Stimulated activated CD8-positive, alpha-beta memory T cell treated with anti-CD3 and anti-CD28 coated beads, Interleukin-2, amount 100 ng/mL, for 48 hours (primary cell): ENCODE measurements at regions not wholly inside any gene's neighbourhood (a gene's known extent, or its start where the extent isn't known, plus 50 kb on each side); places are given as distances from the start of the nearest gene placed in this dataset.
"Not testable (repeated sequence)": the region's sequence is repeated elsewhere in the genome, so short reads cannot be mapped to it uniquely, and the experiment has no call there.

ENCODE experiments used
- DNase-seq, 2 donors: peaks; one replicate each; pipeline ENCODE4 v3.0.0-alpha.2; 2020; ENCODE audit warnings: low read depth in 2 of 2

DNA sequence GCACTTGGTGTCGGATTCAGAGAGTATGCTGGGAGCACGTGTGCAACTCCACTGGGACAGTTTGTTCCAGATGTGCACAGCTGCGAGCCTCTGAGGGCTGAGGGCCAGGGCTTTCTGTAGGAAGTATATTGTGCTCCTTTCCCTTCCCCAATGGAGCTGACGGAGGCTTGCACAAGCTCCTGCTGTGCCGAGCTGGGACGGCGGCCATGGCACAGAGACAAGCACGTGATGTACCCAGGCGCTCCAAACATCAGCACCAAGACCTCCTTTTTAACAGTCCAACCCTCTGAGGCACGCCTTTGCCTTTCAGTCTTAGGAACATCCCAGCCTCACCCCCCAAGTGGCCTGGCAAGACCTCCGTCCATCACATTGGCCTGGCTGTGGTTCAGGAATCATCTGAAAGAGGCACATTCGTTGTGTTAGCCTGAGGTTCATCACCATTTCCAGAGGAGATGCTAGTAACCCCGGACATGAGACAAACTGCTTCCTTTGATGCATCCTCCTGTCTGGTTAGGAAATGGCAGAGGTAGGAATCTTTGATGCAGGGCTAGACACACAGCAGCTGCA lies 339.2 kb upstream of the KAZN start:
- no peak for DNase-seq

DNA sequence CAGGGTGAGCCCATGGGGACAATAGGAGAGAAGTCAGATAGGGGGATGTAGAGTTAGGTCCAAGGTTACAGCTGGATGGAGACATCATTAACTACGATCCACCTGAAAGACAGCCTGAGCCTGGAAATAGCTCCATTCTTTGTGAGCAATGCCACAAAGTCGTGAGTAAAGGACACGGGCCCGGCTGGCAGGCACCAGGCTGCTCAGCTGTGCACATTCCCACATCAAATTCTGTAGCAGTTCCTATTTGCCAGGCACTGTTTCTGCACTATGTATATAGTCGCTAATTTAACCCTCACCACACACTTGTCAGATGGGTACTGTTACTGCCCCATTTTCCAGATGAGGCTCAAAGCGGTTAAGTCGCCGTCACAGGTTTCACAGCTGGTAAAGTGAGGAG lies 338.0 kb upstream of the KAZN start:
- no peak for DNase-seq

- no peak for DNase-seq
Measured at GRCh38 chr1:14261395-14261794, 337.1 kb upstream of the KAZN start.

DNA sequence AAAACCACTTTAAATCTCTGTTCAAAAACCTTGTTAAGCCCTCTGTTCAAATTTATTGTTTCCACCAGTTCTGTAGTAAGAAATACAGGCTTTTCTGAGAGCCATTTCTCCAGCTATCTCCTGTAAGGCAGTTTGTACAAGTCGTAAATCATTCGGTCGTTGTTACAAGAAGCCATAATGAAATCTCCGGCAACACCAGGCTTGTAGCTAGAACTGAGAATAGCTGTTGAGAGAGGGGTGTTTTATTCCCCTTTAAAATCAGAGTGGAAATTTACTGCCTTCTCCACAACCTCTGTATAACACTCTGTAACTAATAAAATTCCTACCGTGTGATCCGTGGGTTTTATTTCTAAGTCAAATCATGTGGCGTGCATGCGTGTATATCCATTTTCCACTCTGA lies 335.8 kb upstream of the KAZN start:
- DNase-seq, result no peak

DNA sequence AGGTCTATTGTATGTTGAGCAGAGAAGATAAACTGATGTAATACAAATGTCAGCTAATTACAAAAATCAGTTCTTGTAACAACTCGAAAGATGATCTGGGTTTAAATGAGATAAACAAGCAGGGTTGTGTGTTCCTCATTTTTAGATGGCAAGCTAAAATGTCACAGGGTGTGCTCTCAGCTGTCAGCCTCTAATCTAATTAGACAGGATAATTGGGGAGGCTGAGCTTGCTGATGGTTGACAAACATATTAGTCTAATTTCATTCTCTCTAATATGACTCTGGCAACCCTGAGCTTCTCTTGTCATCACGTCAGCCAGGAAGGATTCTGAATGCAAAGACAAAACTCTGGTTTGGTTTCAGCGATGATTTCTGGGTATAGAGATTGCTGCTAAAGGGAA lies 335.3 kb upstream of the KAZN start:
- no peak for DNase-seq

DNA sequence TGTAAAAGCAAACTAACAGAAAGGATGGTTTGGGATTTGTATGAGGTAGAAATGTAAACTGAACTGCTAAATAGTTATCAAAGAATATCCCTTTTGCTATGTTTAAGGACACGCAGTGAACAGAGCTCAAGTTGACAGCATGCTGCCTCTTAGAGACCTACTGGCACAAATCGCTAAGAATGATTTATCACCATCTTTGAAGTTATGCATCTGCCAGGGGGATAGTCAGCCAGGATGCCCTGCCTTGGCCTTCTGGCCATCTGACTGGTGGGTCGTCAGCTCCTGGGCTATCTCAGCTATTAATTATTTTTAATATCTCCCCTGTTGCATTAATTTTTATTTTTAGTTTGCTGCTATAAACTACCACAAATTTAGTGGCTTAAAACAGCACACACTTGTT lies 334.8 kb upstream of the KAZN start:
- DNase-seq, result no peak

DNA sequence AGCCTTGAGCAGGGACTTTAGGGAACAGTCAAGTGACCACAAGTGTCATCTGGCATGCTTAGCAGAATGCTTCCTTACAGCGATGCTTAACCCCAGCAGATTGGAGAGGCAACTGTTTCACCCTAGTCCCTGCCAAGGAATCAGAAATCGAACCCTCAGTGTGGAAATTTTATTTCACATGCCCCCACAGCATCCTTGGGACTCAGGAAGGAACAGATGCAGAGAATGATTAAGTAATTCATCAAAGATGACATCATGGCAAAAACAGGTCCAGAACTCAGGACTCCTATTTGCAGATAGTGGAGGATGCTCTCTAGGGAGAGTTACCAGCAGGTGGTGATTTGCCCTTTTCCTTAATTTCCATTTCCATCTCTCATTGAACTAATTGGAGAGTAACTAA lies 333.0 kb upstream of the KAZN start:
- no peak for DNase-seq

GRCh38 chr1:14267991-14268390 lies 330.5 kb upstream of the KAZN start:
- no peak for DNase-seq

- DNase-seq, result no peak
Measured at GRCh38 chr1:14270821-14271220, 327.7 kb upstream of the KAZN start.

DNA sequence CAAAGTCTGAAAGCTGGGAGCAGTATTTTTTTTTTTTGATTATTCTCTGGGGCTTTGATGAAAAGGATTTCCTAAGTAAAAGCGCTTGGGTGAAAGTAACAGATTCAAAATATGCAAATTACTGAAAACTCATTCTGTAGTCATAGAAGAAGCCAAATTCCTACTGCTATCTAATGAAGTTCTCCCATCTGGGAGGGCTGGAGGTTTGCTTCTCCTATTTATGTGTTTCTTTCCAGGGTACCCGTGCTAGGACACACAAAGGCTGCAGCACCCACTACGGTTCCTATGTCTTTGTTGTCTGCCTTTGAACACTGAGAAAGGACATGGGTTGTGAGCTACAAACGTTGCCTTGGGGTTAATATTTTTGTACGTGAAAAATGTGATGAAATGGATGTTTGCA lies 324.7 kb upstream of the KAZN start:
- no peak for DNase-seq

- DNase-seq, result not testable (repeated sequence)
Measured at GRCh38 chr1:14279891-14280290, 318.6 kb upstream of the KAZN start.

GRCh38 chr1:14280909-14281308 lies 317.6 kb upstream of the KAZN start:
- DNase-seq, result no peak

GRCh38 chr1:14281412-14281811 lies 317.1 kb upstream of the KAZN start:
- no peak for DNase-seq

DNA sequence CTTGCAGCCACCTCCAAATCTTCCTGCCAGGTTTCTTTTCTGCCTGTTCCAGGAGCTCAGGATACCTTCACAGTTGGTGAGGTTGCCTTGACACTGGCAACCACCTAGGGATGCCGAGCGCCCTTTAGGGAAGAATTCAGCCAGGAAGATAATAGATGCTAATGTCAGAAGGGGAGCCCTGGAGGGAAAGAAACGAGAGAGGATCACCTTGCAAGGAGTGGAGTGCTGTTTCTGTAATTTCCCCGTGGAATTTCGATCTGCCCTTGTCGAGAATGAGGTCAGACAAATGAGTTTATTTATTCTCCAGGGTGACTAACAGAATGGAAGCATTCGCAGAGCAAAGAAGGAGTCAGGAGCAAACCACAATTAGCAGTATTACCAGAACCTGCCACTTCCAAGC lies 315.8 kb upstream of the KAZN start:
- no peak for DNase-seq

GRCh38 chr1:14285238-14285637 lies 313.2 kb upstream of the KAZN start:
- DNase-seq, result no peak

DNA sequence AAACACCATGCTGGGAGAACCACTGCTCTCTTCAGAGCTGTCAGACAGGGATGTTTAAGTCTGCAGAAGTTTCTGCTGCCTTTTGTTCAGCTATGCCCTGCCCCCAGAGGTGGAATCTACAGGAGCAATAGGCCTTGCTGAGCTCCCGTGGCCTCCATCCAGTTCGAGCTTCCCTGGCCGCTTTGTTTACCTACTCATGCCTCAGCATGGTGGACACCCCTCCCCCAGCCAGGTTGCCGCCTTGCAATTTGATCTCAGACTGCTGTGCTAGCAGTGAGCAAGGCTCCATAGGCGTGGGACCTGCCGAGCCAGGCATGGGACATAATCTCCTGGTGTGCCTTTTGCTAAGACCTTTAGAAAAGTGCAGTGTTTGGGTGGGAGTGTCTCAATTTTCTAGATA lies 307.3 kb upstream of the KAZN start:
- DNase-seq, result not testable (repeated sequence)

DNA sequence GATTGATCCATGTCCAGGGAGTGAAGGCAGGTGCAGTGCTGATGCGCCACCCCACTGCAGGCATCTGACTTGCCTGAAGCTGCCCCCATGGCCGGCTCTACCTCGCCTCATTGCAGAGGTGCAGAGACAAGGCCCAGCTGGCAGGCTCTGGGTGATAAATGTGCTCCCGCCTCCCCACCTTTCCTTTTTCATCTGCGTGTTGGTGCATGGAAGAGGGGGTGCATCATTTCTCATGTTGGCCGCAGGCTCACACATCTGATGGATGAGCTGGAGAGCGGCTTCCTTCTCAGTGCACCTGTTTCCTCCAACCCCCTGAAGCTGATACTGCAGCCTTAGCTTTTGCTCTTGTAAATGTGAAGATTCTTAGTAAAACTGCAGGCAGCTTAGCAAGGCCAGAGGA lies 306.0 kb upstream of the KAZN start:
- DNase-seq, result no peak

DNA sequence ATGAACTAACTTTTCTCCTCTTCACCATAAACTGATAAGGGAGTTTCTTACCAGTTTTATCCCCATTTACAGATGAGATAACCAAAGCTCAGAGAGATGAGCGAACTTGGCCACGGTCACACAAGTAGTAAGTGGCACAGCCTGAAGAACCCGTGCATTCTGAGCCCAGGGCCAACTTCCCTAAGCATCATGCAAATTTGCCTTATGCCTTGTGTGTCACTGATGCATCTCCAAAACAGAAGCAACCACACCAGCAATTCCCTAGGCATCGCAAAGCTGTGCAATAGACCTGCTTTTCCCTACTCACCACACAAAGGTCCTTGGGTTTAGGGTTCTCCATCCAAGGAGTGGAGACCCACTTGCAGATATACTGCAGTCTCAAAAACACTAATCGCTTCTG lies 304.5 kb upstream of the KAZN start:
- no peak for DNase-seq

- DNase-seq, result no peak
Measured at GRCh38 chr1:14294860-14295536, 303.5 kb upstream of the KAZN start.

GRCh38 chr1:14296795-14297194 lies 301.7 kb upstream of the KAZN start:
- no peak for DNase-seq

DNA sequence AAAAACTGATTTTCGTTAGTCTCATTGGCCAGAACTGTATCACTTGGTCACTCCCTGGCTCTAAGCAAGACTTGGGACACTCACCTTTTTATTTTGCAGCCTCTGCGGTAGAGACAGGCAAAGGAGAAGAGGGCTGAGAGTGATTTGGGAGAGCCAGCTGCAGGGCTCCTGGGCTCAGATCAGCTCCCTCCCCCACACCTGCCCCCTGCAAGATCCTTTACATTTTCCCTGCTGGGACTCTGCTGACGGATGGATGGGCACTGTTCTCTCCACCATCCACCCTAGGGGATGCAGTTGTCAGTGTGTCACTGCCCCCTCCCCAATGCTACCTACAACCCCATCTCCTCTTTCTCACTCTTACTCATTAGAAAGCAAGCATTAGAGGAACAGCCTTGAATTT lies 301.1 kb upstream of the KAZN start:
- DNase-seq, result no peak

GRCh38 chr1:14298806-14299205 lies 299.7 kb upstream of the KAZN start:
- DNase-seq, result no peak

GRCh38 chr1:14300991-14301703 lies 297.3 kb upstream of the KAZN start:
- no peak for DNase-seq

GRCh38 chr1:14301704-14302024 lies 296.8 kb upstream of the KAZN start:
- no peak for DNase-seq
